Subcutaneous abdominal adipose tissue (tissue), 5 donors: ENCODE measurements at regions not wholly inside any gene's neighbourhood (a gene's known extent, or its start where the extent isn't known, plus 50 kb on each side); places are given as distances from the start of the nearest gene placed in this dataset.
"Not testable (repeated sequence)": the region's sequence is repeated elsewhere in the genome, so short reads cannot be mapped to it uniquely, and the experiment has no call there.

Source experiments
- H3K27ac ChIP-seq: one replicate; pipeline ENCODE4 v1.7.0; 2013; ENCODE audit warnings: low read depth, mild to moderate bottlenecking, inconsistent platforms, low read length, moderate library complexity
- H3K27me3 ChIP-seq, 5 donors: one replicate each; pipeline ENCODE4 v1.7.0; 2013; ENCODE audit warnings: low read length in 5 of 5, inconsistent platforms in 1 of 5; ENCODE audit not compliant: control insufficient read depth in 5 of 5, insufficient read depth in 4 of 5
- H3K36me3 ChIP-seq, 5 donors: one replicate each; pipeline ENCODE4 v1.7.0; 2013; ENCODE audit warnings: low read length in 5 of 5; ENCODE audit not compliant: control insufficient read depth in 5 of 5, insufficient read depth in 5 of 5
- H3K4me1 ChIP-seq, 5 donors: one replicate each; pipeline ENCODE4 v1.7.0; 2013; ENCODE audit warnings: low read length in 5 of 5, mild to moderate bottlenecking in 3 of 5, moderate library complexity in 1 of 5; ENCODE audit not compliant: control insufficient read depth in 5 of 5, insufficient read depth in 5 of 5
- H3K4me3 ChIP-seq, 5 donors: one replicate each; pipeline ENCODE4 v1.7.0; 2013; ENCODE audit warnings: low read length in 5 of 5, low read depth in 1 of 5
- H3K9ac ChIP-seq, 5 donors: one replicate each; pipeline ENCODE4 v1.7.0; 2013; ENCODE audit warnings: low read length in 5 of 5, mild to moderate bottlenecking in 4 of 5, moderate library complexity in 3 of 5
- H3K9me3 ChIP-seq, 5 donors: one replicate each; pipeline ENCODE4 v1.7.0; 2013; ENCODE audit warnings: low read length in 5 of 5; ENCODE audit not compliant: control insufficient read depth in 5 of 5
- donor health status: healthy.
- donor health status: healthy.
- donor health status: healthy.
- donor health status: healthy.
- donor health status: healthy.

DNA sequence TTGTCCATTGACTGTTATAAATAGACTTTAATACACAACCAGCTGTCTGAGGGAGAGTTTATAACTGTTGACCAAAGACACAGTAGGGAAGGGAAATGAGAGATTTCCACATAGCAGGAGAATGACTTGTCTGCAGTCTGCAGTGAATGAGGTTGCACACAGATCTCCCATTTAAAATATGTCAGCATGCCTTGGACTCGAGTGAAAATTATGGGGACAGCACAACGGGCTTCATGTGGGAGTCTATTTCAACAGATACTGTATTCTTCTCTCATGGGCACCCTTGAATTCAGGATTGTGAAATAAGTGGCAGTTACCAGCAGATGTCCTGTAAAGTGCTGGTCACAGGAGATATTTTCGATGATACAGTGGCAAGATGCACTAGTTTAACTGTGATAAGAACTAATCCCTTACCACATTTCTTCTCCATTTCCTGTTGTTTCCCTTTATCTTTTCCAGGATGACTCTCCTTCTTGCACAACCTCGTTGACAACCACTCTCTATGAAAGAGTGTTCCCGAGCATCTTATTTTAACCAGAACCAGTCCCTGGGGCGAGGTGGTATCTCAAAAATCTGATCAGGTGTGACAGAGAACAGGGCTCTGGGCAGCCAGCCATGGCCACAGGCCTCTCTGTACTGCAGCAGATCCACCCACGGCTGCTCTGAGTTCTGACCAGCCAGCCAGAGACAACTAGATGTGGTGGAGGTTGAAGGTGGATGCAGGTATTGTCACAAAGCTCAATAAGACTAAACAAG lies 51.5 kb upstream of the MAP3K1 start:
- H3K27ac ChIP-seq, result peak overlapping the region; percentile 68
- H3K4me3 ChIP-seq, result no peak overlapping the region
- H3K27me3 ChIP-seq, result no peaks in the 10 kb centered on the region
- peak overlapping the region in 1 of 5 donors; percentile 4 for H3K9ac ChIP-seq
- no peaks in the 10 kb centered on the region for H3K36me3 ChIP-seq
- peaks cover 5 to 27% (median 16%) of the 10 kb centered on the region in 5 donors for H3K4me1 ChIP-seq
- H3K9me3 ChIP-seq, result no peaks in the 10 kb centered on the region

DNA sequence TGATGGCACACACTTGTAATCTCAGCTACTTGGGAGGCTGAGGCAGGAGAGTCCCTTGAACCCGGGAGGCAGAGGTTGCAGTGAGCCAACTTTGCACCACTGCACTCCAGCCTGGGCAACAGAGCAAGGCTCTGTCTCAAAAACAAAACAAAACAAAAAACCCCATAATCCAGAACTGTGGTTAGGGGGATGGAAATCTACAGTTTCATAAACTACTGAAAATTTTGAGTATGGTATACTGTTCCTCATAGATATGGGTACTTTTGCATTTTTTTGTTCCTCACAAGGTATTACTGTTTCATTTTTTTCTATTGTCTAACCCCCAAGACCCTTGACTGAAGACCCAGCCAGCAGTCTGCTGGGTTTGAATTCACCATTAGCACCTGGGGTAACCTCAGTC lies 52.2 kb upstream of the MAP3K1 start:
- peak overlapping the region in 1 of 5 donors; percentile 4 for H3K9ac ChIP-seq
- peaks cover 5 to 27% (median 16%) of the 10 kb centered on the region in 5 donors for H3K4me1 ChIP-seq
- H3K36me3 ChIP-seq, result no peaks in the 10 kb centered on the region
- H3K27ac ChIP-seq, result peak overlapping the region; percentile 68
- H3K9me3 ChIP-seq, result no peaks in the 10 kb centered on the region
- no peaks in the 10 kb centered on the region for H3K27me3 ChIP-seq
- H3K4me3 ChIP-seq, result no peak overlapping the region

DNA sequence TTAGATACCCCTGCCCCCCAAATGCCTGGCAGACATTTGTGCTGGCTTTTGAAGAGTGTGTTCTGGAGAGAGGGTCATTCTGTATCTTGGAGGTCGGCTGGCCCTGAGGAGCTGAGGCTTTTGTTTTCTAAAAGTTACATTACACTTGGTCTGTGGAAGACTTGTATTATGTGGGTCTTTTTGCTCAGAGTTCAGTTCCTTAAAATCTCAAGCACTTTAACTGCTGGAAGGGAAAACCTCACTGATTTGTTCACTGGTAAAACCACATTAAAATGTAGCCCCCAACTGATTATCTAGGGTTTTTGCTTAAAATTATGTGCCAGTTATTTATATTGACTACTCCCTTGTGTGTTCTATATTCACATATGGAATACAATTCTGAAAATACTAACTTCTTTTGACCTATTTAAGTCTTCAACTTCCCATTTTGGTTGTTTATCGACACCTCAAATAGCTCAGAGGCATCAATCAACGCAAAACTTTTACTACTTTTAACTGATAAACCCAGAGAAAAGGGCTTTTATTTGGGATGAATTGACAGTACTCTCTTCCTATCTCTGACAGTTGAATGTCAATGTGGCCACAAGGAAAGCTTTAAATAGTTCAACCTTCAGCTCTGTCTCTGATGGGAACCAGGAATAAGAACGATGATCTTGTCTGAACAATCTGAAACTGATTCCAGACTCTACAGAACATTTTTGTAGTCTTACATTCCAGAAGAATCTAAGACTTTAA lies 54.0 kb upstream of the MAP3K1 start:
- H3K36me3 ChIP-seq, result no peaks in the 10 kb centered on the region
- H3K9me3 ChIP-seq, result no peaks in the 10 kb centered on the region
- no peak overlapping the region for H3K27ac ChIP-seq

DNA sequence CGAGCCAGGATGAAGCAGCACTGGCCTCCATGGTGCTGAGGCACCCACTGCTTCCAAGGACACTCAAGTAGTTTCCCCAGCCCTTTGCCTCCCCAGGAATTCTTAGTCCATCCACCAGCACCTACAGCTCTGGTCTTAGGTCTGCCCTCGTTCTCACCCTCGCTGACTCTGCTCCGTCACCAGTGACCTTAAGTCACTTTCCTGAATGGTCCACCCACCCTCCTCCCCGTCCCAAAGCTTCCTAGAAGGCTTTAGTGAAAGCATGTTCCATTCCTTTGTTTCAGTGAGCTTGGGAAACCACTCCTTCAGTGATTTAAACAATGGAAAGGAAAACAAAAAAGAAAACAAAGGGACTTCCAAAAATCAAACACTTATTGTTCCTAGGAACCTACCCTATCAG lies 54.6 kb upstream of the MAP3K1 start:
- Histone ChIP-seq H3K27ac (no peak overlapping the region), H3K9me3 (no peaks in the 10 kb centered on the region), H3K4me3 (no peak overlapping the region)

More for the DNA sequence above, 54.0 kb upstream of the MAP3K1 start:
- peaks cover 5 to 27% (median 17%) of the 10 kb centered on the region in 5 donors for H3K4me1 ChIP-seq
- H3K27me3 ChIP-seq, result no peaks in the 10 kb centered on the region
- no peak overlapping the region for H3K4me3 ChIP-seq
- no peak overlapping the region for H3K9ac ChIP-seq

DNA sequence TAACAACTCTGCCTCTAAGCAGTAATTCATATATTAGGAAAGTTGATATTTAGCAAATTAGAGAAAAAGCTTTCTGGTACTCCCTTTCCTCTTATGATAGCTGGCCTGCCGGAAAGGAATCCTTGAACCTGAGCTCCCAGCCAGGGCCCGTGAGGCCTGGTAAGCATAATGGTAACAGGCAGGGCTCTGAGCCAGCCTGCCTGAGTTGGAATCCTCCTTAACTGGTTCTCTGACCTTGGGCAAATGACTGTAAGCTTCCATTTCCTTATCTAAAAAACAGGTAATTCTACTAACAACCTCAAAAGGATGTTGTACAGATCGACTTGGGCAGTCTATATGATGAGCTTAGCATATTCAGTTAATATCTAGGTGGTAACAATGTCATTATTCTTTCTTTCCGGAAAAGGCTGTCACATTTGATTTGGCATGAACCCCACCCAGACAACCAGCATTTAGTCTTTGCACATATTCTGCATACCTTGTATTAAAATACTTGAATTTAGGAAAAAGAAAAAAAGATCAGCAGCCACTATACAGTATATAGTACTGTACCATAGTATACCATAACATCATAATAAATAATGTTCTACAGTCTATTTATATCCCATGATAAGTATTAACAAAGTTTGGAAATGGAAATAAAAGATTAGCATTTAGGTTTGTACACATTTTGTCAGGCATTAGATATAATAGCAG lies 55.7 kb upstream of the MAP3K1 start:
- H3K27me3 ChIP-seq, result no peaks in the 10 kb centered on the region
- H3K4me1 ChIP-seq, result peaks cover 5 to 27% (median 17%) of the 10 kb centered on the region in 5 donors
- H3K4me3 ChIP-seq, result no peak overlapping the region
- H3K9me3 ChIP-seq, result no peaks in the 10 kb centered on the region
- H3K9ac ChIP-seq, result no peak overlapping the region
- no peaks in the 10 kb centered on the region for H3K36me3 ChIP-seq
- H3K27ac ChIP-seq, result no peak overlapping the region

More for the DNA sequence above, 54.6 kb upstream of the MAP3K1 start:
- H3K4me1 ChIP-seq, result peaks cover 5 to 27% (median 17%) of the 10 kb centered on the region in 5 donors
- H3K9ac ChIP-seq, result no peak overlapping the region
- no peaks in the 10 kb centered on the region for H3K36me3 ChIP-seq
- H3K27me3 ChIP-seq, result no peaks in the 10 kb centered on the region

DNA sequence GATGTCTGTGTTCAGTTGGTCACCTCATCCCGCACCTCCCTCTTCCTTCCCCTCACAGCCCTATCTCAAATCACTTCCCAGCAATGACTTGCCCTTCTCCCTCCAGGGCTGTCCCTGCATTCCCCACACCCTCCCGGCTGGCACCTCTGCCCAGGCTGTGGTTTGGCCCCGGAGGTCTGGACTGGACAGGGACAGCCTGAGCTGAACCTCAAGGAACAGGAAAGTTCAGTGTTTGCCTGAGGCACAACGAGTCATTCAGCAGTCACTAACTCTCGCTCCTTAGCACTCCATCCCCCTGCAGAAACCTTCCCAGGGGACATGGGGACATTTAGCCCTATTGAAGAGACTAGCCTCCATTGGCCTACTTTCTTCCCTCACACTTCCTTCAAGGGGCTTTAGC lies 58.3 kb upstream of the MAP3K1 start:
- Histone ChIP-seq H3K4me3 (no peak overlapping the region), H3K9ac (no peak overlapping the region), H3K4me1 (peaks cover 0 to 18% (median 3%) of the 10 kb centered on the region in 5 donors), H3K27me3 (no peaks in the 10 kb centered on the region), H3K27ac (no peak overlapping the region), H3K36me3 (no peaks in the 10 kb centered on the region), H3K9me3 (peaks cover 0 to 4% (median 0%) of the 10 kb centered on the region in 5 donors)

DNA sequence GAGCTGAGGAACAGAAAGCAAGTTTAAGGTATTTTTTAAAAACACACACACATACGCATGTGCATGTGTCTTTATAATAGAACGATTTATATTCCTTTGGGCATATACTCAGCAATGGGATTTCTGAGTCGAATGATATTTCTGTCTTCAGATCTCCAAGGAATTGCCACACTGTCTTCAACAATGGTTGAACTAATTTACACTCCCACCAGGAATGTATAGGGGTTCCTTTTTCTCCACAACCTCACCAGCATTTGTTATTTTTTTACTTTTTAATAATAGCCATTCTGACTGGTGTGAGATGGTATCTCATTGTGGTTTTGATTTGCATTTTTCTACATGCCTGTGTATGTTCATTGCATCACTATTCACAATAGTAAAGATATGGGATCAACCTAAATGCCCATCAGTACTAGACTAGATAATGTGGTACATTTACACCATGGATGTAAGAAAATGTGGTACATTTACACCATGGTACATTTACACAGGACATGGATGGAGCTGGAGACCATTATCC lies 60.3 kb upstream of the MAP3K1 start:
- Histone ChIP-seq H3K4me3 (no peak overlapping the region), H3K4me1 (peaks cover 0 to 7% (median 3%) of the 10 kb centered on the region in 5 donors), H3K27me3 (no peaks in the 10 kb centered on the region), H3K27ac (no peak overlapping the region), H3K9me3 (peaks cover 0 to 5% (median 0%) of the 10 kb centered on the region in 5 donors), H3K9ac (no peak overlapping the region), H3K36me3 (no peaks in the 10 kb centered on the region)

DNA sequence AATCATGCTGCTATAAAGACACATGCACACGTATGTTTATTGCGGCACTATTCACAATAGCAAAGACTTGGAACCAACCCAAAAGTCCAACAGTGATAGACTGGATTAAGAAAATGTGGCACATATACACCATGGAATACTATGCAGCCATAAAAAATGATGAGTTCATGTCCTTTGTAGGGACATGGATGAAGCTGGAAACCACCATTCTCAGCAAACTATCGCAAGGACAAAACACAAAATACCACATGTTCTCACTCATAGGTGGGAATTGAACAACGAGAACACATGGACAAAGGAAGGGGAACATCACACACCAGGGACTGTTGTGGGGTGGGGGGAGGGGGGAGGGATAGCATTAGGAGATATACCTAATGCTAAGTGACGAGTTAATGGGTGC lies 61.8 kb upstream of the MAP3K1 start:
- not testable (repeated sequence) for H3K9me3 ChIP-seq, H3K9ac ChIP-seq, H3K27ac ChIP-seq, H3K36me3 ChIP-seq, H3K27me3 ChIP-seq, H3K4me1 ChIP-seq, H3K4me3 ChIP-seq

DNA sequence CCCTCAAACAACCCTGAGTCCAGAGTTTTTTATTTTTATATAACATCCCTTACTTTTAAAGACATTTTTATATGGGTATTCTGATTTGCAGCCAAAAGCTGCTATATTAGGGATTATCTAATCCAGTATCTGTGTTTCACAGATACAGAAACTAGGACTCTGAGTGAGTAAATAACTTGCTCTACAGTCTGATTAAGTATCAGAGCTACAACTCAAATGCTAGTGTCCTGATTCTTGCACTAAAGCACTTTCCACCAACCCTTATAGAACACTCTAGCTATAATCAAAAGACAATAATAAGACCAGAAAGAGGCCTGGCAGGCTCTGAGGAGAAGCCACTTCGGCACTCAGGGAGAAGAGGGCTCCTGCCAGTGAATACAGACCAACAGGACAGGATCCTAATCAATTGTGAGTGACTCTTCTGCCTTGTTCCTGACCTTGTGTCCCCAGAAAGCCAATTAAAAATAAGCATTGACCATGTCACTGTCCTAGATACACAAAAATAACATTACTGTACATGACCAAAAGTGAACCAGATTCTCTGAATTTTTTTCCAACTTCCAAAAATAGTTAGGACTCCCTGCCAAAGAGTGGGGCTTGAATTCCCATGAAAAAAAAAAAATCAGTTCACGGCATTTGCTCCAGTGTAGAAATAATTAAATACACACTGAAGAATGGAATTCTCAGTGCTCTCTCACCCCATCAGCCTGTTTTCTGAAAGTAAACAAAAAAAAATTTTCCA lies 63.6 kb upstream of the MAP3K1 start:
- Histone ChIP-seq H3K4me1 (peaks cover 0 to 10% (median 0%) of the 10 kb centered on the region in 5 donors), H3K36me3 (no peaks in the 10 kb centered on the region), H3K27ac (peak overlapping the region; percentile 63), H3K9me3 (peaks cover 0 to 5% (median 0%) of the 10 kb centered on the region in 5 donors), H3K9ac (peak overlapping the region in 1 of 5 donors; percentile 44), H3K27me3 (no peaks in the 10 kb centered on the region), H3K4me3 (no peak overlapping the region)
